PC-3 (cell line): ENCODE measurements at regions not wholly inside any gene's neighbourhood (a gene's known extent, or its start where the extent isn't known, plus 50 kb on each side); places are given as distances from the start of the nearest gene placed in this dataset.

Experiments
- CTCF ChIP-seq: fragments of 300-600 bp; sonication (generic); conservative IDR thresholded peaks from 2 replicates; pipeline ENCODE4 v1.5.1; 2017; ENCODE audit warnings: antibody characterized with exemption, low read depth, mild to moderate bottlenecking, low read length
- EZH2phosphoT487 ChIP-seq: fragments of 300-600 bp; sonication (generic); IDR thresholded peaks from 2 replicates; pipeline ENCODE4 v1.6.1; 2018; ENCODE audit warnings: mild to moderate bottlenecking, antibody characterized with exemption, low read length, borderline replicate concordance

- TF ChIP-seq CTCF (no peak), EZH2phosphoT487 (no peak)
These were observed 1155.8 kb upstream of the CHAC2 start for GRCh38 chr2:52611759-52612158.
